GM10248 (cell line): ENCODE measurements at regions not wholly inside any gene's neighbourhood (a gene's known extent, or its start where the extent isn't known, plus 50 kb on each side); places are given as distances from the start of the nearest gene placed in this dataset.
A peak's percentile ranks its signal among the peaks of the same experiment; 100 is the strongest.

Experiments used
- CTCF ChIA-PET: fragments of 300-600 bp; sonication (Branson Sonifier 250); formaldehyde crosslinking; extraction: SDS; loops from one replicate; lab custom pipeline; 2021; ENCODE audit warnings: antibody characterized with exemption; lab: Yijun Ruan, JAX
- POLR2A ChIA-PET: fragments of 350-650 bp; sonication (Branson Sonifier 250); formaldehyde crosslinking; extraction: SDS; loops from one replicate; lab custom pipeline; 2020; ENCODE audit warnings: antibody characterized with exemption; lab: Yijun Ruan, JAX
- DNase-seq: peaks from one replicate; pipeline ENCODE4 v3.0.0; 2012; ENCODE audit errors: extremely low spot score
- CTCF ChIP-seq: IDR thresholded peaks from 2 replicates; pipeline ENCODE4 v1.5.1; 2012; ENCODE audit warnings: mild to moderate bottlenecking, low read depth; ENCODE audit errors: extremely low read depth, missing control alignments, control extremely low read depth

DNA sequence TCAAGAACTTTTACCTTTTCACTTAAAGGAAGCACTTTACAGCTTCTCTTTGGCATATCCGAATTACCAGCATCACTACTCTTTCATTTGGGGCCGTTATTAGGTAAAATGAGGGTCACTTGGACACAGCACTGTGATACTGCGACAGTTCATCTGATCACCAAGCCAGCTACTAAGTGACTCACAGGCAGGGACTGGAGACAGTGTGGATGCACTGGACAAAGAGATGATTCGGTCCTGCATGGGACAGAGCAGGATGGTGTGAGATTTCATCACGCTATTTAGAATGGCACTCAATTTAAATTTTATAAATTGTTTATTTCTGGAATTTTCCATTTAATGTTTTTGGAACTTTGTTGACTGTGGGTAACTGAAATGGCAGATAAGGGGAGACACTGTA is 166.9 kb upstream of the IL12A start:
- no peak for DNase-seq
- TF ChIP-seq CTCF, result no peak
- CTCF ChIA-PET, result interaction anchor here (1.0 kb wide), 2 partner anchors 12 to 185 kb away, joined by 3 to 4 read pairs; no protein-coding TSS in a partner anchor
- POLR2A ChIA-PET, result no interaction called here

- DNase-seq, result no peak
- CTCF ChIA-PET, result interaction anchor here (1.1 kb wide), 1 partner anchor 19 kb away, joined by 3 read pairs; no protein-coding TSS in a partner anchor
- TF ChIP-seq CTCF, result no peak
- POLR2A ChIA-PET, result no interaction called here
Measured at GRCh38 chr3:159823780-159824179, 164.9 kb upstream of the IL12A start.

DNA sequence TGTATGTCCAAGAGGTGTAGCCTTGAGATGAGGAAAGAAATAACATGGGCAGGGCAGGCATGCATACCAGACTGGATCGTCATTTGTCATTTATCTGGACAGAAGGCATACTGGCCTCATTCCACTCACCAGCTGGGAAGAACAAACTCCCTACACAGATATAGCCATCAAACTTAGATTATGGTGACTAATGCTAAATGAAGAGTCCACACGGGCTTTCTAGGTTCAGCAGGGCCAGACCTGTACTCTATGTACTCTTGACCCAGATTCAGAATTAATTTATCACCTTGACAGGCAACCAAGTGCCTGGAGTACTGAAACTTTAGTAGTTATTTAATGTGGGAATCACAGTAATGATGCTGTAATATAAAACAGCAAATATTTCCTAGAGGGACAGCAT is 164.3 kb upstream of the IL12A start:
- ChIA-PET CTCF (no interaction called here), POLR2A (no interaction called here)
- no peak for TF ChIP-seq CTCF
- DNase-seq, result no peak

- TF ChIP-seq CTCF, result no peak
- POLR2A ChIA-PET, result no interaction called here
- CTCF ChIA-PET, result interaction anchor here (0.8 to 1.6 kb wide), 6 partner anchors 12 to 186 kb away, joined by 3 to 6 read pairs (median 3); no protein-coding TSS in a partner anchor
- DNase-seq, result no peak
Measured at GRCh38 chr3:159825216-159825854, 163.3 kb upstream of the IL12A start.

GRCh38 chr3:159828542-159828943 is 160.1 kb upstream of the IL12A start:
- ChIA-PET POLR2A (no interaction called here), CTCF (interaction anchor here (0.6 to 5.3 kb wide), 20 partner anchors 9 to 258 kb away, joined by 3 to 44 read pairs (median 4); partner anchors contain the start of gene SCHIP1)
- DNase-seq, result peak; percentile 47

GRCh38 chr3:159829056-159829455 is 159.6 kb upstream of the IL12A start:
- ChIA-PET POLR2A (no interaction called here), CTCF (interaction anchor here (0.6 to 5.3 kb wide), 20 partner anchors 9 to 526 kb away, joined by 3 to 44 read pairs (median 4); partner anchors contain the start of gene SCHIP1)
- TF ChIP-seq CTCF, result no peak
- DNase-seq, result no peak

More at GRCh38 chr3:159828542-159828943, 160.1 kb upstream of the IL12A start:
- TF ChIP-seq CTCF, result peak; percentile 38
